ENCODE measurements at regions not wholly inside any gene's neighbourhood (a gene's known extent, or its start where the extent isn't known, plus 50 kb on each side); places are given as distances from the start of the nearest gene placed in this dataset.

GRCh38 chr4:178457286-178457685 is 1015.0 kb upstream of the AGA start:
- TF ChIP-seq, protein P1, sequence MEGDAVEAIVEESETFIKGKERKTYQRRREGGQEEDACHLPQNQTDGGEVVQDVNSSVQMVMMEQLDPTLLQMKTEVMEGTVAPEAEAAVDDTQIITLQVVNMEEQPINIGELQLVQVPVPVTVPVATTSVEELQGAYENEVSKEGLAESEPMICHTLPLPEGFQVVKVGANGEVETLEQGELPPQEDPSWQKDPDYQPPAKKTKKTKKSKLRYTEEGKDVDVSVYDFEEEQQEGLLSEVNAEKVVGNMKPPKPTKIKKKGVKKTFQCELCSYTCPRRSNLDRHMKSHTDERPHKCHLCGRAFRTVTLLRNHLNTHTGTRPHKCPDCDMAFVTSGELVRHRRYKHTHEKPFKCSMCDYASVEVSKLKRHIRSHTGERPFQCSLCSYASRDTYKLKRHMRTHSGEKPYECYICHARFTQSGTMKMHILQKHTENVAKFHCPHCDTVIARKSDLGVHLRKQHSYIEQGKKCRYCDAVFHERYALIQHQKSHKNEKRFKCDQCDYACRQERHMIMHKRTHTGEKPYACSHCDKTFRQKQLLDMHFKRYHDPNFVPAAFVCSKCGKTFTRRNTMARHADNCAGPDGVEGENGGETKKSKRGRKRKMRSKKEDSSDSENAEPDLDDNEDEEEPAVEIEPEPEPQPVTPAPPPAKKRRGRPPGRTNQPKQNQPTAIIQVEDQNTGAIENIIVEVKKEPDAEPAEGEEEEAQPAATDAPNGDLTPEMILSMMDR (IDR thresholded peaks at IDR 0.05 in 2 of 3, conservative IDR thresholded peaks at IDR 0.05 in 1 of 3; ENCODE audit: borderline replicate concordance in 1 of 3, insufficient read depth in 1 of 3, low read depth in 2 of 3, low read length in 2 of 3) = no peak
- TF ChIP-seq, protein P2, sequence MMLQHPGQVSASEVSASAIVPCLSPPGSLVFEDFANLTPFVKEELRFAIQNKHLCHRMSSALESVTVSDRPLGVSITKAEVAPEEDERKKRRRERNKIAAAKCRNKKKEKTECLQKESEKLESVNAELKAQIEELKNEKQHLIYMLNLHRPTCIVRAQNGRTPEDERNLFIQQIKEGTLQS (IDR thresholded peaks at IDR 0.05) = no peak
- TF ChIP-seq EZH2 (IDR thresholded peaks at IDR 0.05) (no peak), RAD21 (IDR thresholded peaks at IDR 0.05; ENCODE audit: low read depth) (no peak), POLR2A (IDR thresholded peaks at IDR 0.05; ENCODE audit: borderline replicate concordance, extremely low read depth, insufficient read depth, insufficient read length) (no peak), YY1 (IDR thresholded peaks at IDR 0.05; ENCODE audit: extremely low read depth, insufficient replicate concordance, low read depth, low read length) (no peak), EGR1 (IDR thresholded peaks at IDR 0.05; ENCODE audit: low read depth) (no peak), ZFX (IDR thresholded peaks at IDR 0.05) (no peak), TCF7L2 (IDR thresholded peaks at IDR 0.05; ENCODE audit: borderline replicate concordance, extremely low read depth, insufficient read depth, insufficient read length) (no peak), CBX3 (IDR thresholded peaks at IDR 0.05; ENCODE audit: low read depth) (no peak)

Data from HCT116 (cell line).